Thyroid gland (tissue), 4 donors: ENCODE measurements at regions not wholly inside any gene's neighbourhood (a gene's known extent, or its start where the extent isn't known, plus 50 kb on each side); places are given as distances from the start of the nearest gene placed in this dataset.

ENCODE experiments used
- POLR2A ChIP-seq, 2 donors: fragments of 450-650 bp; IDR thresholded peaks; one replicate each; pipeline ENCODE4 v1.6.1; 2017; ENCODE audit warnings: antibody characterized with exemption in 2 of 2, mild to moderate bottlenecking in 2 of 2, moderate library complexity in 1 of 2
- TF ChIP-seq, protein P1 (sequence below), 6 experiments: fragments of 200-600 bp in 3 of 6; fragments of 450-650 bp in 3 of 6; sonication (generic) in 3 of 6; IDR thresholded peaks; one replicate each; pipeline ENCODE4 v1.5.1; 2016 to 2019; ENCODE audit warnings: antibody characterized with exemption in 6 of 6, mild to moderate bottlenecking in 2 of 6, inconsistent platforms in 1 of 6, moderate library complexity in 1 of 6

DNA sequence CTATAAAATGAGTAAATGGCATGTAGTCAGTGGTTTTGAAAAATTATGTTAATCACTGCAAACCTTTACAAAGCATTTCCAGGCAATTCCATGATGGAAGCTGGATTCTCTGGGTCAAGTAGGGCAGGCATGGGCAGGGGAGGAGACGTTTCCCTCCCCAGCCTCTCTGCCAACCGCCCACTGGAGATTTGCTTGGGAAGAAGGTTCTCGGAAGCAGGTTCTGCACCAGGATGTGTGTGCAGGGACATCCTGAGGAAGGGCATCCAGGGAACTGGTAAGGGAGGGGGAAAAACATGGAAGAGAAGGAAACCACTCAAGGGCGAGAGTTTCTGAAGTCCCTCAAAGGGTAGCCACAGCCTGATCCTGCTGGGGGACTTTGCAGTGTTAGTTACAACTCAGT, 469.1 kb downstream of the TSHZ3 start:
- TF ChIP-seq, protein P1, sequence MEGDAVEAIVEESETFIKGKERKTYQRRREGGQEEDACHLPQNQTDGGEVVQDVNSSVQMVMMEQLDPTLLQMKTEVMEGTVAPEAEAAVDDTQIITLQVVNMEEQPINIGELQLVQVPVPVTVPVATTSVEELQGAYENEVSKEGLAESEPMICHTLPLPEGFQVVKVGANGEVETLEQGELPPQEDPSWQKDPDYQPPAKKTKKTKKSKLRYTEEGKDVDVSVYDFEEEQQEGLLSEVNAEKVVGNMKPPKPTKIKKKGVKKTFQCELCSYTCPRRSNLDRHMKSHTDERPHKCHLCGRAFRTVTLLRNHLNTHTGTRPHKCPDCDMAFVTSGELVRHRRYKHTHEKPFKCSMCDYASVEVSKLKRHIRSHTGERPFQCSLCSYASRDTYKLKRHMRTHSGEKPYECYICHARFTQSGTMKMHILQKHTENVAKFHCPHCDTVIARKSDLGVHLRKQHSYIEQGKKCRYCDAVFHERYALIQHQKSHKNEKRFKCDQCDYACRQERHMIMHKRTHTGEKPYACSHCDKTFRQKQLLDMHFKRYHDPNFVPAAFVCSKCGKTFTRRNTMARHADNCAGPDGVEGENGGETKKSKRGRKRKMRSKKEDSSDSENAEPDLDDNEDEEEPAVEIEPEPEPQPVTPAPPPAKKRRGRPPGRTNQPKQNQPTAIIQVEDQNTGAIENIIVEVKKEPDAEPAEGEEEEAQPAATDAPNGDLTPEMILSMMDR (IDR thresholded peaks at IDR 0.05): no peak
- TF ChIP-seq POLR2A (IDR thresholded peaks at IDR 0.05): no peak
